GM23248 (cell line): ENCODE measurements at regions not wholly inside any gene's neighbourhood (a gene's known extent, or its start where the extent isn't known, plus 50 kb on each side); places are given as distances from the start of the nearest gene placed in this dataset.
A peak's percentile ranks its signal among the peaks of the same experiment; 100 is the strongest.
"Not testable (repeated sequence)": the region's sequence is repeated elsewhere in the genome, so short reads cannot be mapped to it uniquely, and the experiment has no call there.

ENCODE experiments used
- DNase-seq: peaks from one replicate; pipeline ENCODE4 v3.0.0-alpha.2; 2015
- H2AFZ ChIP-seq: fragments of 200-600 bp; sonication (generic); 2 replicates; pipeline ENCODE4 v1.6.1; 2016; ENCODE audit warnings: antibody characterized with exemption
- H3F3A ChIP-seq: fragments of 200-600 bp; sonication (generic); 2 replicates; pipeline ENCODE4 v1.6.1; 2016; ENCODE audit warnings: mild to moderate bottlenecking, antibody characterized with exemption, mixed run types; ENCODE audit not compliant: insufficient read depth
- H3K27ac ChIP-seq: fragments of 200-600 bp; sonication (generic); 2 replicates; pipeline ENCODE4 v1.5.1; 2016; ENCODE audit warnings: mild to moderate bottlenecking
- H3K27me3 ChIP-seq: fragments of 200-600 bp; sonication (generic); replicated peaks from 2 replicates; pipeline ENCODE4 v1.6.1; 2016; ENCODE audit warnings: mild to moderate bottlenecking; ENCODE audit not compliant: insufficient read depth
- H3K36me3 ChIP-seq: fragments of 200-600 bp; sonication (generic); 2 replicates; pipeline ENCODE4 v1.6.1; 2016; ENCODE audit warnings: low read depth, mild to moderate bottlenecking
- H3K4me1 ChIP-seq: fragments of 200-600 bp; sonication (generic); 2 replicates; pipeline ENCODE4 v1.6.1; 2016; ENCODE audit warnings: mild to moderate bottlenecking; ENCODE audit not compliant: insufficient read depth
- H3K4me2 ChIP-seq: fragments of 200-600 bp; sonication (generic); one replicate; pipeline ENCODE4 v1.6.1; 2016; ENCODE audit warnings: mild to moderate bottlenecking; ENCODE audit not compliant: unreplicated experiment
- H3K4me3 ChIP-seq: fragments of 200-600 bp; sonication (generic); 2 replicates; pipeline ENCODE4 v1.5.1; 2016; ENCODE audit warnings: mild to moderate bottlenecking
- H3K79me2 ChIP-seq: fragments of 200-600 bp; sonication (generic); 2 replicates; pipeline ENCODE4 v1.6.1; 2016; ENCODE audit warnings: mild to moderate bottlenecking; ENCODE audit not compliant: insufficient read depth
- H3K9ac ChIP-seq: fragments of 200-600 bp; sonication (generic); 2 replicates; pipeline ENCODE4 v1.6.1; 2016; ENCODE audit warnings: mild to moderate bottlenecking
- H3K9me2 ChIP-seq: fragments of 200-600 bp; sonication (generic); 2 replicates; pipeline ENCODE4 v1.6.1; 2016; ENCODE audit warnings: mixed run types, mild to moderate bottlenecking, moderate library complexity; ENCODE audit not compliant: insufficient read depth
- H3K9me3 ChIP-seq: fragments of 200-600 bp; sonication (generic); one replicate; pipeline ENCODE4 v1.6.1; 2017; ENCODE audit warnings: low read depth
- H4K20me1 ChIP-seq: fragments of 200-600 bp; sonication (generic); 2 replicates; pipeline ENCODE4 v1.6.0; 2016; ENCODE audit not compliant: insufficient read depth
- EZH2 ChIP-seq: fragments of 200-600 bp; sonication (generic); IDR thresholded peaks from 2 replicates; pipeline ENCODE4 v1.6.1; 2018; ENCODE audit warnings: antibody characterized with exemption, mild to moderate bottlenecking; ENCODE audit not compliant: insufficient read depth, poor library complexity, severe bottlenecking
- EZH2phosphoT487 ChIP-seq: fragments of 200-600 bp; sonication (generic); IDR thresholded peaks from 2 replicates; pipeline ENCODE4 v1.6.1; 2018; ENCODE audit warnings: antibody characterized with exemption, moderate library complexity, mild to moderate bottlenecking, low read depth; ENCODE audit not compliant: insufficient read depth
- WGBS, 2 experiments: methylation state at CpG; one replicate each; pipeline ENCODE4 v1.1.6; 2015 to 2017; ENCODE audit warnings: low lambda C conversion rate in 2 of 2, low coverage in 1 of 2; ENCODE audit errors: missing lambda C conversion rate in 2 of 2; 5-methylcytosine and 5-hydroxymethylcytosine counted together
- in situ Hi-C: fragments of 300-500 bp; cut with MboI; formaldehyde crosslinking; loops from 2 replicates; pipeline ENCODE4 v1.15.0; 2020

DNA sequence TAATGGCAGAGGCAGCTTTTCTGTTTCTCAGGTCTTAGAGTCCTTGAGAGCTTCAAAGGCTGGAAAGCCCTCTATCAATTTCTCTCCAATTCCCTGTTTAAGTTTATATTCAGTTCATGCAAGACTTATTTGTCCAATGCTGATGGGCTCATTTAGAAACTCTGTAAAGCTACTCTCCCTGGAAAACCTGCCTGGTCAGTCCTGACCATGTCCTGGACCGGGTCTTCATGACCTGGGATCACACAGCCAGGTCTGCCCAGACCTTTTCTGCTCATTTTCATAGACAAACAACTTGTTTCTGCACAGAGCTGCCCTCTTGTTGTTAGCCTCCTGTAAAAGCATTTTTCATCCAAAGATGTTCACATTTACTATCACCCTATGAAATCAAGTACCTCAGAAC is 85.4 kb upstream of the TBCA start:
- Histone ChIP-seq H3K9me2 (no peaks in the 10 kb centered on the region), H3K79me2 (no peaks in the 10 kb centered on the region), H3K9me3 (no peaks in the 10 kb centered on the region), H3K4me2 (no peak overlapping the region), H2AFZ (no peak overlapping the region), H3K9ac (no peak overlapping the region), H3F3A (peaks cover 13% of the 10 kb centered on the region), H3K4me1 (peaks cover 11% of the 10 kb centered on the region), H3K27ac (no peak overlapping the region), H3K36me3 (no peaks in the 10 kb centered on the region), H4K20me1 (no peaks in the 10 kb centered on the region), H3K4me3 (no peak overlapping the region), H3K27me3 (no peaks in the 10 kb centered on the region)
- in situ Hi-C loops = no loop called here
- no peak for DNase-seq
- 100% methylated on average over 1 of the region's 1 CpG for WGBS, 2 experiments
- TF ChIP-seq EZH2 (no peak), EZH2phosphoT487 (no peak)

DNA sequence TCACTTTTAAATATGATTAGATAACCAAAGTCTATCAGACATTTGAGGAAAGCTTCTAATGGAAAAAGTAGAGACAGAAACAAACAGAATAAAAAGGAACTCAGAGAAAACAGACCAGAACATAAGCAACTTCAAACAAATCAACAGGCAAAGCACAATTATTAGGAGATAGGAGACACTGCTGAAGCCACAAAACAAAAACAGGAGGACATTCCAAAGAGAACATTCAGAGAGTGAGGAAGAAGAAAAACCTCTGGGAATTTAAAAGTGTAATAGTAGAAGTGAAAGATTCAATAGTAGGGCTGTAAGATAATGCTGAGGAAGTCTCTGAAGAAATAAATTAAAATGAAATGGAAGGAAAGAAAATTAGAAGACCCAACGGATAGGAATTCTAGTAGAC is 83.2 kb upstream of the TBCA start:
- H4K20me1 ChIP-seq = no peaks in the 10 kb centered on the region
- TF ChIP-seq EZH2 (no peak), EZH2phosphoT487 (no peak)
- H3K4me3 ChIP-seq = peak overlapping the region; percentile 13; the same call in 1 of the 2 replicates
- no peaks in the 10 kb centered on the region for H3K36me3 ChIP-seq
- peak overlapping the region; percentile 55 for H2AFZ ChIP-seq
- H3K9me3 ChIP-seq = no peaks in the 10 kb centered on the region
- 83 to 86% methylated on average over 1 of the region's 1 CpG for WGBS, 2 experiments
- no peaks in the 10 kb centered on the region for H3K79me2 ChIP-seq
- H3K9me2 ChIP-seq = no peaks in the 10 kb centered on the region
- peaks cover 11% of the 10 kb centered on the region for H3K4me1 ChIP-seq
- in situ Hi-C loops = no loop called here
- peak overlapping the region; percentile 62 for H3K4me2 ChIP-seq
- 0 out of 2 replicates have a peak overlapping the region, but pooled peaks have one; percentile 12 for H3K27ac ChIP-seq
- peaks cover 13% of the 10 kb centered on the region for H3F3A ChIP-seq
- no peak overlapping the region; the same call in 1 of the 2 replicates for H3K9ac ChIP-seq
- no peaks in the 10 kb centered on the region for H3K27me3 ChIP-seq
- peak; percentile 54 for DNase-seq

DNA sequence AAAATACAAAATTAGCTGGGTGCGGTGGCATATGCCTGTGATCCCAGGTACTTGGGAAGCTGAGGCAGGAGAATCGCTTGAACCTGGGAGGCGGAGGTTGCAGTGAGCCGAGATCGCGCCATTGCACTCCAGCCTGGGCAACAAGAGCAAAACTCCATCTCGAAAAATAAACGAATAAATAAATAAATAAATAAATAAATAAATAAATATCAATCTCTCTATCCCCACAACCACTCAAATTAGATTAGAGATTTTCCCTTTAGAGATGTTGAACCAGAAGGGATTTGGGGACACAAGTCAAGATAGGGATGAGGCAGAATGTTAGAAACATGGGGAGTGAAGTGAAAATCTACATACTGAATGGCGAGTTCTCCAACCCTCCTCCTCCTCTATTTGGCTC is 82.5 kb upstream of the TBCA start:
- H3K9ac ChIP-seq, H3K9me3 ChIP-seq, H3K79me2 ChIP-seq, H3K36me3 ChIP-seq, H3K4me3 ChIP-seq, in situ Hi-C loops, H3K9me2 ChIP-seq, H4K20me1 ChIP-seq, H3K27ac ChIP-seq, H3K27me3 ChIP-seq, DNase-seq, H3K4me2 ChIP-seq: not testable (repeated sequence)
- H3K4me1 ChIP-seq = peaks cover 13% of the 10 kb centered on the region
- peaks cover 15% of the 10 kb centered on the region for H3F3A ChIP-seq
- H2AFZ ChIP-seq = peak overlapping the region; percentile 55; the same call in 1 of the 2 replicates
- 88 to 93% methylated on average over 9 of the region's 9 CpGs for WGBS, 2 experiments

DNA sequence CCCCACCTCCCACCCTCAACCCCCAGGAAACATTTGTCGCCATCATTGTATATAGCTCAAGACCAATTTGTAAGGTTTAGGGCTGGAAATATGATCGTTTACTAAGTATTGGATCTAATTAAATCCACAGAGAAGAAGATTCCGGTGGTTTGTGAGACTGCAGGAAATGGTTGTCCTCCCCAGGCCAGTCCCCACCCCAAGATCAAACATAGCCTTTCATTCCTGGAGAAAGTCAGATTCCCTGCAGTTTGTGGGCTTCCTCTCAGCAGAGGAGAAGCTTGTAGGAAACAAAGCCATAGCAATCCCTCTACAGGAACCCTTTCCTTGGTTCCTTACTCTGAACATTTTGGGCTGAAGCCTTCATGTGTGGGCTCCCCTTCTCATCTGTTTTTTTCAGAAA is 79.2 kb upstream of the TBCA start:
- WGBS, 2 experiments = 30 to 39% methylated on average over 3 of the region's 3 CpGs
- Histone ChIP-seq H3K9ac (no peak overlapping the region), H3K27me3 (no peaks in the 10 kb centered on the region), H2AFZ (peak overlapping the region; percentile 65), H4K20me1 (no peaks in the 10 kb centered on the region), H3K79me2 (no peaks in the 10 kb centered on the region), H3K4me3 (no peak overlapping the region), H3K9me3 (no peaks in the 10 kb centered on the region), H3K27ac (no peak overlapping the region), H3K36me3 (no peaks in the 10 kb centered on the region), H3K4me1 (peaks cover 22% of the 10 kb centered on the region), H3K4me2 (no peak overlapping the region), H3F3A (peaks cover 27% of the 10 kb centered on the region), H3K9me2 (no peaks in the 10 kb centered on the region)
- in situ Hi-C loops = no loop called here
- no peak for TF ChIP-seq EZH2phosphoT487
- no peak for TF ChIP-seq EZH2
- no peak for DNase-seq

DNA sequence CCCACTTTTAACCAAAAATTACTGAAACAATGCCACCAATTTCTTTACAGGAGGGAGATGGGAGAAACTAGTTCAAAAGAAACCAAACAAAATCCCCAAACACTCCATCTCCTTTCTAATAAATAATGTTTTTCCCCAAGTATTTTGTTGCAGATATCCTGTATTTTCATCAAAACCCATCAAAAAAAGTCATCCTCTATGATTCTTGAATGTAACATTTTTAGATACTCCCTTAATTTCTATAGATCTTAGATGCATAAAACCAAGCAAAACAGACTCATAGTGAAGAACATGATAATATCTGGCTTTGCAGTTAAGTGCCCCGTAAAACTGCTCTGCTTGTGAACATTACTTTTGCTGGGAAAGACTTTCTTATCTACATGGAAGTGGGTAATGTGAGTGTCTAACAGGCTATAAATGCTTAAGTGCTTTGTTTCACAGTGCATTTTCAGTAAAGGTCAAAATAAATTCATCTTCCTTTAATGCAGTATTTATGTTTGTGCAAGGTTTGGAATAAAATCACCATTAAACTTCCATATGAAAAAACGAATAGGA is 77.3 kb upstream of the TBCA start:
- TF ChIP-seq EZH2 (no peak), EZH2phosphoT487 (no peak)
- Histone ChIP-seq H3K27ac (peak overlapping the region; percentile 46), H3K79me2 (no peaks in the 10 kb centered on the region), H2AFZ (peak overlapping the region; percentile 93), H3K9ac (peak overlapping the region; percentile 74; the same call in 1 of the 2 replicates), H3F3A (peaks cover 18% of the 10 kb centered on the region), H4K20me1 (no peaks in the 10 kb centered on the region), H3K9me3 (no peaks in the 10 kb centered on the region), H3K9me2 (no peaks in the 10 kb centered on the region), H3K4me3 (peak overlapping the region; percentile 77), H3K27me3 (no peaks in the 10 kb centered on the region), H3K4me2 (peak overlapping the region; percentile 99), H3K36me3 (no peaks in the 10 kb centered on the region), H3K4me1 (peaks cover 11% of the 10 kb centered on the region)
- peak; percentile 10 for DNase-seq
- in situ Hi-C loops = no loop called here
- 6 to 7% methylated on average over 2 of the region's 2 CpGs for WGBS, 2 experiments
